Esophagus muscularis mucosa (tissue), 4 donors: ENCODE measurements at regions not wholly inside any gene's neighbourhood (a gene's known extent, or its start where the extent isn't known, plus 50 kb on each side); places are given as distances from the start of the nearest gene placed in this dataset.

ENCODE experiments used
- DNase-seq: peaks from one replicate; pipeline ENCODE4 v3.0.0-alpha.2; 2017; ENCODE audit errors: extremely low spot score
- H3K27ac ChIP-seq, 4 donors: fragments of 200-600 bp; sonication (generic); replicated peaks in 1 of 4; 1 replicate in 3 of 4; 2 replicates in 1 of 4; pipeline ENCODE4 v1.5.1; 2016 to 2019; ENCODE audit warnings: mild to moderate bottlenecking in 1 of 4
- H3K27me3 ChIP-seq, 4 donors: fragments of 200-600 bp; sonication (generic); one replicate each; pipeline versions ENCODE4 v1.5.1 to v1.6.0; 2016 to 2019
- H3K36me3 ChIP-seq, 4 donors: fragments of 200-600 bp; sonication (generic); one replicate each; pipeline ENCODE4 v1.5.1; 2016 to 2019
- H3K4me1 ChIP-seq, 4 donors: fragments of 200-600 bp; sonication (generic); one replicate each; pipeline ENCODE4 v1.5.1; 2016 to 2019
- H3K4me3 ChIP-seq, 4 donors: fragments of 200-600 bp; sonication (generic); 1 replicate in 2 of 4; 2 replicates in 2 of 4; pipeline ENCODE4 v1.5.1; 2016 to 2019; ENCODE audit warnings: mild to moderate bottlenecking in 4 of 4, moderate library complexity in 1 of 4
- H3K9me3 ChIP-seq, 4 donors: fragments of 200-600 bp; sonication (generic); 1 replicate in 3 of 4; 2 replicates in 1 of 4; pipeline ENCODE4 v1.5.1; 2016 to 2019
- EP300 ChIP-seq: sonication (generic); formaldehyde crosslinking; IDR thresholded peaks from one replicate; pipeline ENCODE4 v1.6.1; 2017; ENCODE audit warnings: antibody characterized with exemption
- POLR2A ChIP-seq: fragments of 450-650 bp; IDR thresholded peaks from one replicate; pipeline ENCODE4 v1.6.1; 2017; ENCODE audit warnings: antibody characterized with exemption, moderate library complexity, mild to moderate bottlenecking, low read depth
- POLR2AphosphoS5 ChIP-seq, 2 donors: sonication (generic); formaldehyde crosslinking; IDR thresholded peaks; one replicate each; pipeline ENCODE4 v1.6.1; 2017; ENCODE audit warnings: antibody characterized with exemption in 2 of 2
- WGBS: methylation state at CpG from one replicate; pipeline ENCODE4 v1.1.5; 2018; 5-methylcytosine and 5-hydroxymethylcytosine counted together
- intact Hi-C: fragments of 100-400 bp; cut with DNase I; formaldehyde crosslinking; loops from one replicate; pipeline ENCODE4 v1.15.1; 2023
- TF ChIP-seq, protein P1 (sequence below), 3 experiments: fragments of 200-600 bp in 2 of 3; fragments of 450-650 bp in 1 of 3; sonication (generic) in 2 of 3; IDR thresholded peaks; one replicate each; pipeline ENCODE4 v1.5.1; 2017 to 2019; ENCODE audit warnings: antibody characterized with exemption in 3 of 3, mild to moderate bottlenecking in 2 of 3, moderate library complexity in 1 of 3

DNA sequence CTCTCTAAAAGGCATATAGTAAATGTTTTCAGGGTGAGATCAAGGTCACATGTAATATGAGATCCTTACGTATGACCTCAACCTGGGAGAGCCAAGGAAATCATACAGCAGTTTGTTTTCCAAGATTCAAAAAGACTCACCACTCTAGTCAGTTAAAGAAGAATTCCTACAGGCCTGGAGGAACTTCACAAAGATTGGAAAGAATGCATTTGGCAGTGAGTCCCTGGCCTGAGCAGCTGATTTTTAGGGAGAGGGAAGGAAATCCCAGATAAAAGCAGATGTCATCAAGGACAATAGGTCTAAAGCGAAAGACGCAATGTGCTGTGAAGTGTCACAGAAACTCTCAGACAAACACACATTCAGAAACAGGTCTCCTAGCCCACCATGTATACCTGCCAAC, 424.0 kb upstream of the ZNF462 start:
- DNase-seq, result no peak
- Histone ChIP-seq H3K36me3 (no peaks in the 10 kb centered on the region), H3K27me3 (no peaks in the 10 kb centered on the region), H3K4me1 (peaks cover 0 to 6% (median 4%) of the 10 kb centered on the region in 4 donors), H3K27ac (no peak overlapping the region), H3K9me3 (no peaks in the 10 kb centered on the region), H3K4me3 (no peak overlapping the region)
- intact Hi-C loops, result no loop called here
- TF ChIP-seq POLR2A (no peak), EP300 (no peak), POLR2AphosphoS5 (IDR thresholded peaks at IDR 0.05) (no peak)
- TF ChIP-seq, protein P1, sequence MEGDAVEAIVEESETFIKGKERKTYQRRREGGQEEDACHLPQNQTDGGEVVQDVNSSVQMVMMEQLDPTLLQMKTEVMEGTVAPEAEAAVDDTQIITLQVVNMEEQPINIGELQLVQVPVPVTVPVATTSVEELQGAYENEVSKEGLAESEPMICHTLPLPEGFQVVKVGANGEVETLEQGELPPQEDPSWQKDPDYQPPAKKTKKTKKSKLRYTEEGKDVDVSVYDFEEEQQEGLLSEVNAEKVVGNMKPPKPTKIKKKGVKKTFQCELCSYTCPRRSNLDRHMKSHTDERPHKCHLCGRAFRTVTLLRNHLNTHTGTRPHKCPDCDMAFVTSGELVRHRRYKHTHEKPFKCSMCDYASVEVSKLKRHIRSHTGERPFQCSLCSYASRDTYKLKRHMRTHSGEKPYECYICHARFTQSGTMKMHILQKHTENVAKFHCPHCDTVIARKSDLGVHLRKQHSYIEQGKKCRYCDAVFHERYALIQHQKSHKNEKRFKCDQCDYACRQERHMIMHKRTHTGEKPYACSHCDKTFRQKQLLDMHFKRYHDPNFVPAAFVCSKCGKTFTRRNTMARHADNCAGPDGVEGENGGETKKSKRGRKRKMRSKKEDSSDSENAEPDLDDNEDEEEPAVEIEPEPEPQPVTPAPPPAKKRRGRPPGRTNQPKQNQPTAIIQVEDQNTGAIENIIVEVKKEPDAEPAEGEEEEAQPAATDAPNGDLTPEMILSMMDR (IDR thresholded peaks at IDR 0.05), result no peak
- 24% methylated on average over 3 of the region's 3 CpGs for WGBS

DNA sequence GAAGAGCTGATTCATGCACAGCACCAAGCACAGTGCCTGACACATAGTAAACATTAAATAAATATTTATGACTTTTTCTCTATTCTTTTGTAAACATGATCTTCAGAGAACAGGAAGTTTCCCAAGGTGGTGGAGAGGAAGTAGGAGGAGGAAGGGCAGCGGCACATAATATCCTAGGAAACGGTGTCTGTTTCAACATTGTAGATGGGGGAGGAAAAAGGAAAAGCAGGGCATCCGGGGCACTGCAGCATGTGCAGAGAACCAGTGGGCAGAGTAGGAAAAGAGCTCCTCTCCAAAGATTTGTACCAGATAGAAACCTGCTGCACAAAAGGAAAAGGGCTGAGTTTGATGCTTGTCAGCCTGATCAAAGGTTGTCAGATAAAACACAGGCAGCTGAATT, 421.7 kb upstream of the ZNF462 start:
- WGBS, result 67% methylated on average over 3 of the region's 3 CpGs
- TF ChIP-seq POLR2AphosphoS5 (IDR thresholded peaks at IDR 0.05) (no peak), EP300 (no peak), POLR2A (no peak)
- TF ChIP-seq, protein P1 (IDR thresholded peaks at IDR 0.05), result no peak
- intact Hi-C loops, result no loop called here

DNA sequence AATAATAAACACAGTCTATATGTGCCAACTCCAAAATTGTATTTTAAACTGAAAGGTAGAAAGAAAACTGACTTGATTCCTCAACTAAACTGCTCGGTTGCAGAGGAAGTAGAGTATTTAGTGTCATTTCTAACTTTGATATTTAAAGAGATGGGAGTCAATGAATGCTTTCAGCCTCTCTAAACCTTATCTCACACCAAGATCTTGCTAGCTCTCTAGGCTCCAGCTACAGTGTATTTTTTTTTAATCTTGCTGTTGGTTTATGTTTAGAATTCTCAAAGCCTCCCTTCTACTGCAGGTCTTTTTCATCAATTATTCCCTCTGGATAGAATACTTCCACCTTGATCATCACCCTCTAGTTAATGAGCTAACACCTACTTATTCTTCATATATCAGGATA, 419.4 kb upstream of the ZNF462 start:
- DNase-seq, result no peak
- no peaks in the 10 kb centered on the region for H3K9me3 ChIP-seq
- TF ChIP-seq EP300 (no peak), POLR2AphosphoS5 (IDR thresholded peaks at IDR 0.05) (no peak), POLR2A (no peak)
- TF ChIP-seq, protein P1 (IDR thresholded peaks at IDR 0.05), result no peak
- no peak overlapping the region for H3K27ac ChIP-seq
- intact Hi-C loops, result no loop called here
- H3K36me3 ChIP-seq, result no peaks in the 10 kb centered on the region
- 81% methylated on average over 1 of the region's 1 CpG for WGBS
- H3K27me3 ChIP-seq, result no peaks in the 10 kb centered on the region
- H3K4me1 ChIP-seq, result peaks cover 0 to 6% (median 4%) of the 10 kb centered on the region in 4 donors
- H3K4me3 ChIP-seq, result no peak overlapping the region

More for the DNA sequence above, 421.7 kb upstream of the ZNF462 start:
- Histone ChIP-seq H3K9me3 (no peaks in the 10 kb centered on the region), H3K4me1 (peaks cover 0 to 6% (median 4%) of the 10 kb centered on the region in 4 donors), H3K36me3 (no peaks in the 10 kb centered on the region), H3K27ac (no peak overlapping the region), H3K27me3 (no peaks in the 10 kb centered on the region), H3K4me3 (no peak overlapping the region)
- no peak for DNase-seq

DNA sequence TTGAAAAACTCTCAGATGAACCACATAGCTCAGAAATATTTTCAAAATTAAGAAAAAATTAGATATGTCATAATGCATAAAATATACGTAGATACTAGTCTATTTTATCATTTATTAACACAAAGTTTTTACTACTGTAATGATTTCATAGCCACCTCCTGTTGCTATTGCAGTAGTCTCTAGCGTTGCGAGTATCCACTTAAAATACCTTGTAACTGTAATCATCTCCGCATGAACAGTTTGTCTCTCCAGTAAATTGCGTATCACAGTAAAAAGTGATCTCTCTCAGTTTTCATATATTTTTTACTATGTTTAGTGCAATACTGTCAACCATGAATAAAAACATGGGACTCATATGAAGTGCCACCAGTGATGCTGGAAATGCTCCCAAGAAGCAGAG, 417.9 kb upstream of the ZNF462 start:
- DNase-seq, result no peak
- TF ChIP-seq EP300 (no peak), POLR2AphosphoS5 (IDR thresholded peaks at IDR 0.05) (no peak), POLR2A (no peak)
- TF ChIP-seq, protein P1 (IDR thresholded peaks at IDR 0.05), result no peak
- intact Hi-C loops, result no loop called here
- Histone ChIP-seq H3K4me1 (no peaks in the 10 kb centered on the region), H3K4me3 (no peak overlapping the region), H3K36me3 (no peaks in the 10 kb centered on the region), H3K27ac (no peak overlapping the region), H3K9me3 (no peaks in the 10 kb centered on the region), H3K27me3 (no peaks in the 10 kb centered on the region)
- WGBS, result 97% methylated on average over 5 of the region's 5 CpGs

DNA sequence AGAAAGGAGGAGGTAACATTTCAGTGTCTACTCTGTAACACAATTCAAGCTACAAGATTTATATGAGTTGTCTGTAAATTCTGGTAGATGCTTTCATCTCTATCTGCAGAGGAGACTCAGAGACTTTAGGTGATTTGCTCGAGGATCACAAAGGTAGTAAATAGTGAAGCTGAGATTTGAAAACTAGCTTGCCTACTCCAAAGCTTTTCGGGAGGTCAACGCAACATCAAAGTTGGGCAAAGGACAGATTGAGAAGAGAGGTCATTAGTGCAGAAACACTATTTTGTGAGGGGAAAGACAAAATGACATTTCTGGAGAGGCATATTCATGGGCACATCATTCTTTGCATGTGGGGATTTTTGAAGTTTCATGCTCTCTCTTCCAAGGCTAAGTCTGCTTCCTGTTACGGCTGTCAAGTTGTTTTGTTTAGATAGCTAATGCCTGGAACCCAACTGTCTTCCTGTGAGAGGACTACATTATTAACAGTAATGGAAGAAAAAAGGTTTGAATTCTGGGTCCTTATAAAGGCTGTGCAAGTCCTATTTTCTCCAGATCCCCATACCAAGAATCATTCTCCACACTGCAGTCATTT, 413.5 kb upstream of the ZNF462 start:
- TF ChIP-seq EP300 (no peak), POLR2AphosphoS5 (IDR thresholded peaks at IDR 0.05) (no peak), POLR2A (no peak)
- TF ChIP-seq, protein P1 (IDR thresholded peaks at IDR 0.05), result no peak
- Histone ChIP-seq H3K9me3 (no peaks in the 10 kb centered on the region), H3K27ac (no peak overlapping the region), H3K36me3 (no peaks in the 10 kb centered on the region), H3K27me3 (no peaks in the 10 kb centered on the region), H3K4me3 (no peak overlapping the region), H3K4me1 (no peaks in the 10 kb centered on the region)
- 49% methylated on average over 4 of the region's 4 CpGs for WGBS
- no peak for DNase-seq
- intact Hi-C loops, result no loop called here
